ENCODE measurements at regions not wholly inside any gene's neighbourhood (a gene's known extent, or its start where the extent isn't known, plus 50 kb on each side); places are given as distances from the start of the nearest gene placed in this dataset.

GRCh38 chr12:65525491-65526141 lies 247.1 kb downstream of the MSRB3 start:
- no peak overlapping the region for H3K4me3 ChIP-seq (ENCODE audit: low read depth, low read length)
- no peak for TF ChIP-seq MYC (IDR thresholded peaks at IDR 0.05; ENCODE audit: low read depth, low read length)
- DNase-seq (ENCODE audit: low read depth): no peak

GRCh38 chr12:65526311-65526710 lies 247.8 kb downstream of the MSRB3 start:
- H3K4me3 ChIP-seq (ENCODE audit: low read depth, low read length): no peak overlapping the region
- no peak for DNase-seq (ENCODE audit: low read depth)
- TF ChIP-seq, protein P1, sequence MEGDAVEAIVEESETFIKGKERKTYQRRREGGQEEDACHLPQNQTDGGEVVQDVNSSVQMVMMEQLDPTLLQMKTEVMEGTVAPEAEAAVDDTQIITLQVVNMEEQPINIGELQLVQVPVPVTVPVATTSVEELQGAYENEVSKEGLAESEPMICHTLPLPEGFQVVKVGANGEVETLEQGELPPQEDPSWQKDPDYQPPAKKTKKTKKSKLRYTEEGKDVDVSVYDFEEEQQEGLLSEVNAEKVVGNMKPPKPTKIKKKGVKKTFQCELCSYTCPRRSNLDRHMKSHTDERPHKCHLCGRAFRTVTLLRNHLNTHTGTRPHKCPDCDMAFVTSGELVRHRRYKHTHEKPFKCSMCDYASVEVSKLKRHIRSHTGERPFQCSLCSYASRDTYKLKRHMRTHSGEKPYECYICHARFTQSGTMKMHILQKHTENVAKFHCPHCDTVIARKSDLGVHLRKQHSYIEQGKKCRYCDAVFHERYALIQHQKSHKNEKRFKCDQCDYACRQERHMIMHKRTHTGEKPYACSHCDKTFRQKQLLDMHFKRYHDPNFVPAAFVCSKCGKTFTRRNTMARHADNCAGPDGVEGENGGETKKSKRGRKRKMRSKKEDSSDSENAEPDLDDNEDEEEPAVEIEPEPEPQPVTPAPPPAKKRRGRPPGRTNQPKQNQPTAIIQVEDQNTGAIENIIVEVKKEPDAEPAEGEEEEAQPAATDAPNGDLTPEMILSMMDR (IDR thresholded peaks at IDR 0.05; ENCODE audit: low read depth, low read length): no peak
- no peak for TF ChIP-seq MAX (IDR thresholded peaks at IDR 0.05; ENCODE audit: low read depth, low read length)
- no peak for TF ChIP-seq POLR2A (IDR thresholded peaks at IDR 0.05; ENCODE audit: extremely low read depth, insufficient read length)
- TF ChIP-seq MYC (IDR thresholded peaks at IDR 0.05; ENCODE audit: low read depth, low read length): no peak

DNA sequence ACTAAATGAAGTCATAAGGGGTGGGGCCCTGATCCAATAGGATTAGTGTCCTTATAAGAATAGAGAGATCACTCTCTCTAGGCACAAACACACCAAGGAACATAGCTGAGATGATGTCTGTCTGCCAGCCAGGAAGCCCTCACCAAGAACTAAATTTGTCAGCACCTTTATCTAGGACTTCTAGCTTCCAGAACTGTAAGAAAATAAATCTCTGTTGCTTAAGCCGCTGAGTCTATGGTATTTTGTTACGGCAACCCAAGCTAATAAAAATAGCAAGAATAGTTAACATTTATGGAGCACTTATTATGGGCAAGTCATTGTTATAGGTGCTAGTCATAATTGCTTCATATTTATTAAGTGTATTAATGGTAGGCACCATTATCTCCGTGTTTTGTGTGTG lies 249.6 kb downstream of the MSRB3 start:
- TF ChIP-seq, protein P1 (IDR thresholded peaks at IDR 0.05; ENCODE audit: low read depth, low read length): no peak
- TF ChIP-seq POLR2A (IDR thresholded peaks at IDR 0.05; ENCODE audit: extremely low read depth, insufficient read length) (no peak), MAX (IDR thresholded peaks at IDR 0.05; ENCODE audit: low read depth, low read length) (no peak)
- no peak overlapping the region for H3K4me3 ChIP-seq (ENCODE audit: low read depth, low read length)
- no peak for DNase-seq (ENCODE audit: low read depth)

DNA sequence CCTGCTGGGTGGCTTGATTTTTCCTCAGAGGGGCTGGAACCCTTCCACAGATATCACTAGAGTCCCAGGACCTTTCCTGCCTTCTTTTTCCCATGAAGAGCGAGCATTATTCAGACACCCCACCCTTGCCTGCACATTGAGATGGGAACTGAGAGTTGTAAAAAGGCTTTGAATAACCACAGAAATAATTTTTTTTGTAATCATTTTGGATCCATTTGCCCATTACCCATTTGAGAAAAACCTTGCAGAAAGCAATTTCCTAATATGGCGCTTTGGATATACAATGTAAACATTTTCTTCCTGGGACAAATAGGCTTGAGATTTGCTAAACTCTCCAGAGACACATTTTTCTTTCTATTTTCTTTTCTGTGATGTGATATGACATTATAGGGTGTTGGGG lies 250.6 kb downstream of the MSRB3 start:
- DNase-seq (ENCODE audit: low read depth): no peak
- H3K4me3 ChIP-seq (ENCODE audit: low read depth, low read length): no peak overlapping the region
- TF ChIP-seq MAX (IDR thresholded peaks at IDR 0.05; ENCODE audit: low read depth, low read length) (no peak), MYC (IDR thresholded peaks at IDR 0.05; ENCODE audit: low read depth, low read length) (no peak), POLR2A (IDR thresholded peaks at IDR 0.05; ENCODE audit: extremely low read depth, insufficient read length) (no peak)
- TF ChIP-seq, protein P1 (IDR thresholded peaks at IDR 0.05; ENCODE audit: low read depth, low read length): no peak

DNA sequence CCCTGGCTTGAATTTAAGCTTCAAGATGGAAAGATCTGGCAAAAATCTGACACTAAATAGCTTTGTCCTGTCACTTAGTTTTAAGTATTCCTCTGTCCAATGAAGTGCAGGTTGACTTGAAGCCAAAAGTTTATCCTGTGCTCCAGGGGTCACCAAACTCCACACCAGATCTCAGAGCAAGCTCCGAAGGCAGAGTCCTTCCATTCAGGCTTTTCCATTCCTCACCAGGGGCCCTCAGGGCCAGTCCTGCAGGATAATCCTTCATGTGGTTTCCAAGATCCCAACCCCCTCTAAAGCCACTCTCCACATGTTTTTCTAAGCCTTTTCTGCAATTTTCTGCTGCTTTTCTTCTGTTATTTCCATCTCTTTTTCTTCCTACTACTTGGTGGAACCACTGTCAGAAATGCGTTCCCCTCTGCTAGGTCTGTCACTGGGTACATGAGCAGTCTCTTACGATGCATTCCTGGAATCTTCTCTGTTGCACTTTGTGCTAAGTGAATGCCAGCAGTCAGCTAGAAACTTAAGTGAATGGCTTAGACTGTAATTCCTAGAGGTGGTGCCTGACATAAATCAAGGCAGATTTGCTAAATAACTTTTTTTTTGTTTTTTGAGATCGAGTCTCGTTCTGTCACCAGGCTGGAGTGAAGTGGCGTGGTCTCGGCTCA lies 251.4 kb downstream of the MSRB3 start:
- TF ChIP-seq POLR2A (IDR thresholded peaks at IDR 0.05; ENCODE audit: extremely low read depth, insufficient read length): no peak
- TF ChIP-seq, protein P1 (IDR thresholded peaks at IDR 0.05; ENCODE audit: low read depth, low read length): no peak
- TF ChIP-seq MYC (IDR thresholded peaks at IDR 0.05; ENCODE audit: low read depth, low read length): no peak
- TF ChIP-seq MAX (IDR thresholded peaks at IDR 0.05; ENCODE audit: low read depth, low read length): no peak
- no peak overlapping the region for H3K4me3 ChIP-seq (ENCODE audit: low read depth, low read length)
- no peak for DNase-seq (ENCODE audit: low read depth)

DNA sequence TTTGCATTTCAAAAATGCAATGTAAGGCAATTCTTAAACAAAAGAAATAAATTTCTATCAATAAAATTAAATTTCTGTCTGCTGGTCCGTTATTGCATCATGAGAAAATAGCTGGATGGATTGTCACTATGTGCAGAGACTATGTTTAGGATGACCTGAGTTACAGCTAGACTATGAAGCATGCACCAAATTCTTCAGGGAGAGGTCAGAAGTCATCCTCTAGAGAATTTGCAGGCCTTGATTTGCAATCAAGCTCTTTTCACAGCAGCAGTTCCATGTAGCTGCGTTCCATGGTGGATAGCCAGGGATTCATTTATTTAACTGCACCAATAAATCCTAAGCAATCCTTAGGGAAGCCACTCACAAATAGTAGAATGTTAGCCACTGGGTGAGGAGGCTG lies 253.7 kb downstream of the MSRB3 start:
- TF ChIP-seq MAX (IDR thresholded peaks at IDR 0.05; ENCODE audit: low read depth, low read length) (no peak), POLR2A (IDR thresholded peaks at IDR 0.05; ENCODE audit: extremely low read depth, insufficient read length) (no peak), MYC (IDR thresholded peaks at IDR 0.05; ENCODE audit: low read depth, low read length) (no peak)
- TF ChIP-seq, protein P1 (IDR thresholded peaks at IDR 0.05; ENCODE audit: low read depth, low read length): no peak
- no peak overlapping the region for H3K4me3 ChIP-seq (ENCODE audit: low read depth, low read length)
- DNase-seq (ENCODE audit: low read depth): no peak
